ENCODE measurements at regions not wholly inside any gene's neighbourhood (a gene's known extent, or its start where the extent isn't known, plus 50 kb on each side); places are given as distances from the start of the nearest gene placed in this dataset.
A peak's percentile ranks its signal among the peaks of the same experiment; 100 is the strongest.

- TF ChIP-seq ZBTB14 (CRISPR knock-in tag; IDR thresholded peaks at IDR 0.05) (no peak), ZNF607 (CRISPR knock-in tag; IDR thresholded peaks at IDR 0.05; ENCODE audit: borderline replicate concordance) (no peak), PAXIP1 (CRISPR knock-in tag; conservative IDR thresholded peaks at IDR 0.05) (peak; percentile 84), ZNF382 (CRISPR knock-in tag; IDR thresholded peaks at IDR 0.05; ENCODE audit: borderline replicate concordance) (no peak), HBP1 (CRISPR knock-in tag; IDR thresholded peaks at IDR 0.05; ENCODE audit: low read depth) (no peak), NR2F2 (IDR thresholded peaks at IDR 0.05; ENCODE audit: borderline replicate concordance, low read depth) (0 out of 2 replicates have a peak, but pooled peaks have one; percentile 42), ZNF317 (CRISPR knock-in tag; IDR thresholded peaks at IDR 0.05) (peak; percentile 71), MAFK (conservative IDR thresholded peaks at IDR 0.05 in 1 of 2, IDR thresholded peaks at IDR 0.05 in 1 of 2; ENCODE audit: low read length in 2 of 2) (no peak), ZNF644 (CRISPR knock-in tag; IDR thresholded peaks at IDR 0.05; ENCODE audit: low read depth) (peak; percentile 58), AGO1 (IDR thresholded peaks at IDR 0.05; ENCODE audit: low read depth, low read length, poor library complexity, severe bottlenecking) (no peak), ZNF329 (CRISPR knock-in tag; IDR thresholded peaks at IDR 0.05; ENCODE audit: low read depth) (no peak), GMEB2 (CRISPR knock-in tag; IDR thresholded peaks at IDR 0.05; ENCODE audit: low read depth) (no peak), TCF7L2 (IDR thresholded peaks at IDR 0.05; ENCODE audit: low read depth, low read length) (peak; percentile 27; the same call in 1 of the 2 replicates), SAFB2 (CRISPR knock-in tag; IDR thresholded peaks at IDR 0.05; ENCODE audit: borderline replicate concordance, low read depth) (no peak), IKZF4 (CRISPR knock-in tag; IDR thresholded peaks at IDR 0.05; ENCODE audit: borderline replicate concordance, low read depth, not compliant biosample characterization) (no peak), ESRRA (CRISPR knock-in tag; IDR thresholded peaks at IDR 0.05; ENCODE audit: low read depth) (no peak), POGZ (CRISPR knock-in tag; IDR thresholded peaks at IDR 0.05) (0 out of 2 replicates have a peak, but pooled peaks have one; percentile 16), CREB1 (IDR thresholded peaks at IDR 0.05) (no peak), CREB1 (CRISPR knock-in tag; IDR thresholded peaks at IDR 0.05) (no peak), ZMAT3 (CRISPR knock-in tag; conservative IDR thresholded peaks at IDR 0.05) (no peak), REXO4 (CRISPR knock-in tag; IDR thresholded peaks at IDR 0.05; ENCODE audit: borderline replicate concordance) (no peak)
These were observed 650.2 kb downstream of the ZNF674 start (continued) for GRCh38 chrX:45894864-45895645.
